ENCODE measurements at regions not wholly inside any gene's neighbourhood (a gene's known extent, or its start where the extent isn't known, plus 50 kb on each side); places are given as distances from the start of the nearest gene placed in this dataset.

DNA sequence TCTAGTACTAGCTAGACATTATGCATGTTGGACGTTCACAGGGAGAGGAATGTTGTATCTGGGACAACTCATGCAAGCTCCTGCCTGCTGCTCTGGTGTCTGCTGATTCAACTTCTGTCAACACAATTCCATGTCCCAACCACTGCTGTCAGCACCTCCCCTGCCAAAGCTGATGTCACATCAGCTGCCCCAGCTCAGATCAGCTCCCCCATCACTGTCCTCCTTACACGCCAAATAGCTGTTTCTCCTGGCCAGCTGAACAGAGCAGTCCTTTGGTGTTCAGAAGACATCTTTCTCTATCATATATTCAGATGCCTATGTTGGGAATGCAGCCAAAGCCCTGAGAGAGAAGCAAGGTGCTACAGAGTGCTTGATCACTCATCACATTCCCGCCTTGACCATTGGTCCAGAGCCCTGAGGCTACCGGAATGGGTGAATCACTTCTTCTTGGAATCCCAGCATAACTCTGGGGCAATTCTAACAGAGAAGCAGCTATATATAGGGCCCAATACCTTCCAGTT lies 223.3 kb downstream of the SEC61B start:
- DNase-seq: no peak

DNA sequence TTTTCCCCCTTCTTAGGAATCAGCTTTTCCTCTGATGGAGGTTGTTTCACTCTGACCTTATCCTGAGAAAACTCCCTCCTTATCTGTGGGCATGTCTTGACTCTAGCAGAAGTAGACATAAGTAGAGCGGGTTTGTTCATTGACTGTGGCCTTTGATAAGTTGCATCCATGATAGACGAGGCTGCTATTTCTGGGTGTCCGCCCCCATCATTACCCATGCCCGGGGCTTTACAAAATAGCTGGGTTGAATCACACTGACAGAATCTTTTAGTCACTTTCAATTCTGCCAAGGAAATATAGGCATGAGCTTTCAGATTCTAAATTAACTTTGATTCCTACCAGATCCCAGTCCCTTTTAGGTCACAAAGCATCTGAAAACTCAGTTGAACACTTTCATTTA lies 223.8 kb downstream of the SEC61B start:
- no peak for DNase-seq

DNA sequence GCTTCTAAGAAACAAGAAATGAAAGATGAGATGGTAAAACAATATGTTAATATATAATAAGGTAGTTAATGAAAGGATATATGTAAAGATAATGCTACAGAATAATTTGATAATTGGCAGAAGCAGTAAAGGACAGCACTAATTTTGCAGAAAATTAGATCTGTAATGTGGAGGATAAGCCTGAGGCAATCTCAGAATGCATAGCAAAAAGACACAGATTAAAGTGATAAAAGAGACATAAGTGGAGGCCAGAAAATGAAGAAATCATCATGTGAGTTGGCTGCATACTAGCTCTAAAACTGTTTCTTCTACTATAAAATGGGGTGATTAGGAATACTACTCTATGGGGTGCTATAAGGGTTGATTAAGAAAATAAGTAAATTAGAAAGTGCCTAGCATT lies 225.9 kb downstream of the SEC61B start:
- no peak for DNase-seq

DNA sequence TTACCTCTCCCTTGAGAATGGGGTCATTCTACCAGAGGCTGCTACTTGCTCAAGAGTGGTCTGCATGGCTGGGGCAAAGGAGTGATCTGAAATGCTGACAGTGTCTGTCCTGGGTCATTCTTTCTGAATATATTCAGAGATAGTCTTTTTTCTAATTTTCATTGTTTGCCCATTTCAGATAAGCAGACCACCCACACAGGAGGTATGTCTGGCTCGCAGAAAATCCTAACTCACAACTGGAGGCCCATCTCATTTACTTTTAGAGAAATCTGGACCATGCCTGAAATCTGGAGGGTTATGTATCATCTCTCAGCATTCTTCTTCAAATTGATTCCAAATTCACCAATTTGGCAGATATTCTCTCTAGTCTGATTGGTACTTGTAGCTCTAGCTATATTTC lies 227.6 kb downstream of the SEC61B start:
- no peak for DNase-seq

DNA sequence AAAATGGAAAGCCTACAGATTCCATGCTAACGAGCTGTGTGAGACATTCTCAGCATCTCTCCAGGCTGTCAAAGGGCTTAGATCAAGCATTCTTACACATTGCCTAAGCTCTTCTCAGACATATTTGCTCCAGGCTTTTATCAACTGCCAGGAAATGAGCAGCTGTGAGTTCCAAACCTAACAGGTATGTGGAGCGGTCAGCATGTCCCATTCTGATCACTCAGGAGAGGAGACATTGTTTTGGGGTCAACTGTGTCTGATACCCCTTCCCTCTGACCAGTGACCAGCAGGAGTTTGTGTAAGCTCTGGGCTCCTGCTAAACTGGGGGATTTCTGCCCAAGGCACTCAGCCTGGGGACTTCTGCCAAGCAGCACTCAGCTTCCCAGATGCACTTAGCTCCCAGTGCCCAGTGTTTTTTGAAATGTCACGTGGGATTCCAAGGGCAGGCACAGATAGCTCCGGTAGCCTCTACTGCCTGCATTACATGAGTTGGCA lies 229.1 kb downstream of the SEC61B start:
- DNase-seq: no peak

DNA sequence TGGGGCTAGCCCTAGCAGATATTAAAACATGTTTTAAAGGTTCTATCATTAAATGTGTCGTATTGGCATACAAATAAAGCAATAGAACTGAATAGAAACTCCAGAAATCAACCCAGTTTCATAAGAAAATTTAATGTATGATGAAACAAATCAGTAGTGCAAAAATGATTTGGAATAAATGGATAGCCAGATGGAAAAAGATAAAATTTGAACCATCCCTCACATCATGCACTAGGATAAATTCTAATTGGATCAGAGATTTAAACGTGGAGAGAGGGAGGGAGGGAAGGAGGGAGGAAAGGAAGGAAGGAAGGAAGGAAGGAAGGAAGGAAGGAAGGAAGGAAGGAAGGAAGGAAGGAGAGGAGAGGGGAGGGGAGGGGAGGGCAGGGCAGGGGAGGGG lies 235.3 kb downstream of the SEC61B start:
- no peak for DNase-seq

DNA sequence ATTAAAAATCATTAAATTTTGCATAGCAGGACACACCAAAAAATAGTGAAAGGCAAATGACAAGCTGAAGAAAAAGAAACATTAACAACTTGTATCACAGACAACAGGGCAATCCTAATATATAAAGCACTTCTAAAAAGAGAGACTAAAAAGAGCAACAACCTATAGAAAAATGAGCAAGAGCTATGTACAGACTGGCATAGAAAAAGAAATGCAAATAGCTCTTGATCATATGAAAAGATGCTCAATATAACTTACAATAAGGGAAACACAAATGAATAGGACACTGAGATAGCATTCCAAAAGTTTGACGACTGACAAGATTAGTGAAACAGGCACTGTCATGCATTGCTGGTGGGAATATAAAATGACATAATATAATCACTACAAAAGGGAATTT lies 235.9 kb downstream of the SEC61B start:
- DNase-seq: no peak

DNA sequence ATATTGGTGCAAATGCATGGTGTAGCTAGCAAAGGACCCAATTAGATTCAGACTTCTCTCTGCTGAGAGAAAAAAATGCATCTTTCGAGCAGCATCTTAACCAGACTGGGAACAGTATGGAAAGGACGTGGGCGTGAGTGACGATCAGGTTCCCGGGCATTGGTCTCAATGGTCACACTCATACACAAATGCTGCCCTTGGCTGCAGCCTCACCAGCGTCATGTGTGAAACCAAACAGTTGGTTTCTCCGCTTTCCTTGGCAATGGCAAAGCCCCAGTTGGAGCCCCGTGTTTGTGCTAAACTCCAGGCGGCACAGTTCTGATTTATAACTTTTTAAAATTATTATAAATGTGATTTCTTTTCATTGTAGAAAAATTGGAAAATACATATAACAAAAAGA lies 237.8 kb downstream of the SEC61B start:
- DNase-seq: no peak

DNA sequence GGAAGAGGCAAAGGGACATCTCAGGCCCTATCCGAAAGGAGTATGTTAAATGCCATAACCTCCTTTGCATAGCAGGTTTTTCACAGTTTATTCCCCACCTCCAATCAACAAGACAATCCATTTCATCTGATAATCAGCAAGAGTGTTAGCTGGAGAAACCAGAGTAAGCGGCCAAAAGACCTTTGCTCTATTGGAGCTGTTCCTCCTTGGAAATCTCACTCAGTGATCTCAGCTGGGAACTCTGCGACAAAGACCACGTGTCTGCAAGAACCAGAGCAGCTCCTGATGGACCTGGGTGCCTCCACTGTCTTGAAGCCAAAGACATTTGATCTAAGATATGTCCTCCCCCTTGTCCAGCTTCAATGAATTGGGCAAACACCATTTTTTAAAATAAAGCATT lies 241.0 kb downstream of the SEC61B start:
- no peak for DNase-seq

DNA sequence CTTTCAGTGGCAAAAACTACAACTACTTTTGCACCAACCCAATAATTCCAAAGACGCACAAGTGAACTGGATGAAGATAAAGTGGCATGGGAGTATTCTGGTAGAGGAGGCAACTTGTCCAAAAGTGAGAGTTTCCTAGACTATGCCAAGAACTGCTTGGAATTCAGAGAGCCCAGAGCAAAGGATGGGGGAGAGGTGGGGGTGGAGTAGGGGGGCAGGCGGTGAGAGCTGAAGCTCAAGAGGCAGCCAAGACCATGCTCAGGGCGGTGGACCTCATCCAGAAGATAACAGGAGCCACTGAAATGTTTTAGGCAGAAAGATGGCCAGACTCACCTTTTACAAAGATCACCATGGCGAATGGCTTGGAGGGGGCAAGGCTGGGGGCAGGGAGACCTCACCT lies 242.5 kb downstream of the SEC61B start:
- DNase-seq: no peak

DNA sequence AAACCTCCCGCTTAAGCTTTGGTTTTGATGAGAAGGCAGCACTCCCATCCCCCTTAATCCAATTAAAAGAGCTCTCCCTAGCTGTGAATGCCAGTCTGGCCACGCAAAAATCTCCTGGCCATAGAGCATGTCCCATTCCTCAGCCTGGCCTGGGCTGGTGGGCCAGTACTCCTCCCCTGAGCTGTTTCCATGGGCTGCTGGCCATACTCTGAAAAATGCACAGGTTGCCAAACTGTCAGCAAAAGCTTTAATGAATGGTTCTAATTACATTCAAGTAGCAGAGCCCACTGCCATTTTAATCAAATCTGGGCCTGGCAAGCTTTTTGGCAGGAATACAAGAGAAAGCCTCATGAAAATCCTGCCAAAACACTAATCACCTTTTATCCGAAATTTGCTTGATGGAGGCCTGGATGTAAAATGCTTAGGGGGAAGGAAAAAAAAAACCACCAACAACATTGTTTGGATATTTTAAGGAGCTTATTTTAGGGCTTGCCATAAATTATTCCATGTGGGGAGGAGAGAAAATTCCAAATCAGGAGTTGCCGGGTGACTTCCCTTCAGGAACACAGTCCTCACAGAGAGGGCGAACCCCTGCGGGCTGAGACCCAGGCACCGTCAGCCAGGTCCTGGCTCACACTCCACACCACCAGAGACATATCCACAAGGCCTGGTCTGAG lies 243.3 kb downstream of the SEC61B start:
- no peak for DNase-seq

DNA sequence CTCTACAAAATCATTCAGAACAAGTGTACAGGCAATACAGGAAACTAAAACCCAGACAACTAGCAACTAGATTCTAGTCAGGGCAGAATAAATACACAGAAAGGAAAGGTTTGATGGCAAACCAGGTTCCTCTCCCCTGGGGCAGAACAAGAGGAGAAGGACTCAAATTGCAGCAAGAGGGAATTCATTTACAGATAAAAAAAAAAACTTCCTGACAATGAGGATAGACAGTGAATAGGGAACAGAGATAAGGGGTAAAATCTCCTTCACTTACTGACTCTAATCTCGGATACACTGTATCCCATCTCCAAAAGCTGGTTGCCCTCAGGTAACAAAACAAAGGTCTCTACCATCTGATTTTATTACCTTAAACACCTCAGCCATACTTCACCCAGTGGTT lies 244.0 kb downstream of the SEC61B start:
- no peak for DNase-seq

DNA sequence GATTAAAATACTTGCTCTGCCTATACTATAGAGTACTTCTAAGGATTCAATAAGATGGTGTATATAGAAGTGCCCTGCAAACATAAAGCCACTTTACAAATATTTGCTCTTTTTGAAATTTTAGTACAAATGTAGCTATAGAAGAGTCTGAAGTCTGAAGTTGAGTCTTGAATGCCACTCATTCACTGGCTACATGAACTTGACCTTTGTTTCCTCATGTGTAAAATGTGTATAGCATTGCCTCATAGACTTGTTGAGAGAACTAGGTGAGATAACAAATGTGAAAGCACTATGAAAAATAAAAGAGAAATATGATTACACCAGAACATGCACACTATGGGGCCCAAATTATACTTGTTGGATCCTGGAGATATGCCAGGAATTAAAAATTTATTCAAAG lies 244.7 kb downstream of the SEC61B start:
- DNase-seq: no peak

DNA sequence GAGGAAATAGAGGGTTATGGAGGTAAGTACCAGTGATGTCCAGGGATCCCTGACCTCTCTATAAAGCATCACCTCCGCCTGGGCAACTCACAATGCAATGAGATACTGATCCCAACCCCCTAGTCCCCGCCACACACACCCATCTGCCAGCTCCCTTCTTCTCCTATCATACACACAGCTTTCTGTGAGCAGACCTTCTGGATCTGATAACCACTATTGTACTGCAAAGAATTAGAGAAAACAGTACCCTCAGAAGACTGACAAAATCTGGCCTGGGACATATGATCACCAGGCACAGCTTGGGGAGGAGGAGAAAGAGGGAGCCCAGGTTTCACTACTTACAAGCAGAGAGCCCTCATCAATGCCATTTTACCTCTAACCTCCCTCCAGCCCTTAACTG lies 249.0 kb downstream of the SEC61B start:
- DNase-seq: no peak

DNA sequence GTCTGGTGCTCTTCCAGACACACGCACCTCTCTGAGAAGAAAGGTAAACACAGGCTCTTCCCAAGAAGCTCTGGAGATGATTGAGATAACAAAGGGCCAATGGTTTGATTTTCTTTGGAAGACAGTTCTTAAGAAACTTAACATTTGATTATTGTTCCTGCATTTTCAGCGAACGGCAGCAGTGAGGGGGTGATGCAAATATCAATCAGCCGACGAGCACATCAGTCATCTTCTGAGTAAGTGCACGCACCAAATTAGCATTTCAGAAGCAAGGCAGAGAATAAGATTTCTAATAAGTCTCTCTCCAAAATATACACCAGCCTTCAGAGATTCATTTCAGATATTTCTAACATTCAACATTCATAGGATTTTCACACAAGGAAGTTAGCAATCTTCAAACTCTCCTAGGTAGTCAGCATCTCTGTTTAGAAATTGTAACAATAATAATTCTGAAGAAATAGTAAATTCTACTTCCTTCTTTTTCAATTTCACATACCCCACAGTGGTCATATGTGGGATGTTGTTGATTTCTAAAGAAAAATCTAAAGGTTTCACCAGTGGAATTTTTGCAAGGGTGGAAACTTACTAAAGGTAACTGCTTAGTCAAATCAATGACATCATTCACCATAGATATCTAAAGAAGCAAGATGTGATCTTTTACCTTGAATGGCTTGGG lies 250.3 kb downstream of the SEC61B start:
- no peak for DNase-seq

DNA sequence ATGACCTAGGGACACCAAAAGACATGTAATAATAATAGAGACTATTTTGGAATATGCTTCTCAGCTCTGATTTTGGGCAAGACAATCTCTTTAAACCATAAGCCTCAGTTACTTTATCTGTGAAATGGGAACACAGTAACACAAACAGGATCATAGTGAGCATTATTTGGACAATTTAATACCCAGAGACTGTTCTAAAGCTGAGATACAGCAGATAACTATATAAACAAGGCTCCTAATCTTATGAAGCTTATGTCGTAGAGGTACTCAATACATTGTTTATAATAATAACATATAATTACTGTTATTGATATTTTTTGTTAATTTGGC lies 250.8 kb downstream of the SEC61B start:
- DNase-seq: no peak

DNA sequence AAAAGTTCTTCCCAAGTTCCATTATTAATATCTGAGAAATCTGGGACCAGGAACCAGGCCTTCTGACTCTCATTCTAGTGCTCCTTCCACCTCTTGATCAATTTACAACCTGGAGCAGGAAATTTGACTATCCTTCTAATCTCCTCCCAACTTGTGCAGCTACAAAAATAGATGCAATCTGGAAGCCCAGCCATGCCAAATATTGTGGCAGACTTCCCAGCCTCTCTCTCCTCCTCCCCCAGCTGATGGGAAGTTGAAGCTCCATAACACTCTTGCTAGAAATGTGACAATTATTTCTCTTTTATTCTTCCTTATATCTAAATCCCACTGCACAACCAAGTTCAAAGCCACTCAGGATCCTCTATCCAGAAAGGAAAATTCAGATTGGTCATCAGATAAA lies 252.1 kb downstream of the SEC61B start:
- DNase-seq: no peak

DNA sequence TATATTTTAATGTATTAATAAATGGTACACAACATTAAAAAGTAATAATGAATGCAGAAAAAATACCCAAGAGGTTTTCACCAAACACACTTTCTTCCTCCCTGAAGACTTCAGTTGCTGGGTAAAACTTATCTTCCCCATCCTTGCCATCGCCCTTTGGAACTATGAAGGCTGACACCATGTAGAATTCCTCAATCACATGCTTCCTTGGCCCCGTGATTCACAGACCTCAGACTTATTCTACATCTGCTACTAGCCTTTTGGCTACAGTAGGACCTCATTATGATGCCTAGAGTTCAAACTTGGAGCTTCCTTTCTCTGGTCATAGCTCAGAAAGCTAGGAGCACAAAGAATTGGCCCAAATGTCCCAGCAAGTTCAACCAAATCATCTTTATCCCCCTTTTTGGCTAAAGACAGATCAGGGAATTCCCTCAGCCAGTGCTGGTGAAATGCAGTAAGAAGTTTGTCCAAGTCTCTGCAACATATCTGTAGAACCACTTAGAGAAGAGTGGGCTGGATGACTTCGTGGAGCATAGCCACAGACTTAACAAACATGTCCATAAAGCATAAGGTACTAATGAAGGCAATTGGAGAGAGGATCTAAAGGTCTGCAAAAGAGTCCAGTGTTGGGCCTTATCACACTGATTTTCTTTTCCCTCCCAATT lies 253.5 kb downstream of the SEC61B start:
- DNase-seq: no peak

DNA sequence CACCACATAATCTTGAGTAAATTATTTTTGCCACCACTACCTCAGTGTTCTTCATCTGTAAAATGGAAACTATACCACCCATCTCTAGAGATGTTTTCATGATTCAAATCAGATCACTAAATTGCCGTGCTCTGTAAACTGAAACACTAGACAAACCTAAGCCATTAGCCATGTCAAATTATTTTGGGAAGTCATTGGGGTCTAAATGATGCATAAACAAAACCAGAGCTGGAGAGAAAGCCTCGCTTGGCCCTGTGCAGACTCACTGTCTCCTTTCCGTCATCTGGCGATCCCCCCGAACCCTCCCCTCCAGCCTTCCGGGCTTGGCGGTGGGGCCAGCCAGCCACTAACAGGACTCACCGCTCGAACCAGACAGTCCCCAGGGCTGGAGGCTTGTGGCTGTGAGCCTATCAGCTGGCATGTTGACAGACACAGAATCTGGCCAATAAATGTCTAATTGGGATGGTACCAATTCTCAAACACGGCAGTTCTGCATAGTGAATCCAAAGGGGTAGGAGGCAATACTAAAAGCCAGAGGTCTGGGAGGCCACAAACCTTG lies 256.5 kb downstream of the SEC61B start:
- DNase-seq: no peak

DNA sequence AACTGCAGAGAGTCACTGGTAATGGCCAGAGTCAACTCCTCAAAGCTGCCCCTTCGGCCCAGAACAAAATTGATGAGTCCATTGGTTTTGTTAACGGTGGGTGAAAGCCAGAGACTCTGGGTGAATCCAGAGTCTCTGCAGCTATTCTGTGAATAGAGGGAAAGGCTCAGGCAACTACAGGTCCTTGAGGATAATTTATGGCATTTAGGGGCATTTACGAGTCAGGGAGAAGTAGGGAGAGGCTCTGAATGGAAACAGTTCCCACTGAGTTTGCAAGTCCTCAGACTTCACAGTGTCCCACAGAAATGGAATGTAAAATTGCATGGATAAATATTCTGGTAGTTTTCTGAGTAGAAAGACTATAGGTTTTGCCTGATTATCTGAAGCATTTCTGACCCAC lies 257.8 kb downstream of the SEC61B start:
- no peak for DNase-seq

DNA sequence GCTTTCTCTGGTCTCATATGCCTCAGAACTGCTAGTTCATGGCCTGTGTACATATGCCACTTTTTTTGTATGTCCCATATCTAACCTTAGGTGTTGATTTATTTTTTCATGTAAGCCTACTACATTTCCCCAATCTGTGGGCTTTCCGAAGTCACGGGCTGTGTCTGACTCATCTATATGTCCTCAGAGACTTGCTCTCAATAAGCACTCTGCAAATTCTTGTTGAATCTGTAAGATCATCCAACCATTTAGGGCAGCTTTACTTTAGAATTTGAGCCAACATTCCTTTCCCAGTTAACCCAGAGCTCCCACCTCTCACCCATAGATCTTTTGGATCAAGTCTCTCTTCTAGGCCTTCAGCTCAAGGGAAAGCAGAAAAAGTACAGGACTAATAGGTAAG lies 263.4 kb downstream of the SEC61B start:
- no peak for DNase-seq

DNA sequence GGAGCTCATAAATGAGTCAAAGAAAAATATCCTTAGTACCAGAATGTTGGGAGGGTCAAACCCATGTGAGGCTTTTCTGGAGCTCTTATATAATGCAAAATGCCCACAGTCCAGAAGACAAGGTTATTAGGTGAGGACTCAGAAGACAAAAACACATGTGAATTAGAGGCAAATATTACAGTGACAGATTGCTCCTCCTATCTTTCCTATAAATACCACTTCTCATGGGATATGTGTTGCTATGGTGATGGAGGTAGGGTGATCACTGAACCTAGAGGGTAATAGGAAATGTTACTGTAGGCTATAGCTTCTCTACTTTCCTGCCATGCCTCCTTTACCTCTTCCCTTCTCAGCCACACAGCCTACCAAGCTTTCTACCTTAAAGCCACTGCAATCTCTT lies 264.6 kb downstream of the SEC61B start:
- DNase-seq: no peak

DNA sequence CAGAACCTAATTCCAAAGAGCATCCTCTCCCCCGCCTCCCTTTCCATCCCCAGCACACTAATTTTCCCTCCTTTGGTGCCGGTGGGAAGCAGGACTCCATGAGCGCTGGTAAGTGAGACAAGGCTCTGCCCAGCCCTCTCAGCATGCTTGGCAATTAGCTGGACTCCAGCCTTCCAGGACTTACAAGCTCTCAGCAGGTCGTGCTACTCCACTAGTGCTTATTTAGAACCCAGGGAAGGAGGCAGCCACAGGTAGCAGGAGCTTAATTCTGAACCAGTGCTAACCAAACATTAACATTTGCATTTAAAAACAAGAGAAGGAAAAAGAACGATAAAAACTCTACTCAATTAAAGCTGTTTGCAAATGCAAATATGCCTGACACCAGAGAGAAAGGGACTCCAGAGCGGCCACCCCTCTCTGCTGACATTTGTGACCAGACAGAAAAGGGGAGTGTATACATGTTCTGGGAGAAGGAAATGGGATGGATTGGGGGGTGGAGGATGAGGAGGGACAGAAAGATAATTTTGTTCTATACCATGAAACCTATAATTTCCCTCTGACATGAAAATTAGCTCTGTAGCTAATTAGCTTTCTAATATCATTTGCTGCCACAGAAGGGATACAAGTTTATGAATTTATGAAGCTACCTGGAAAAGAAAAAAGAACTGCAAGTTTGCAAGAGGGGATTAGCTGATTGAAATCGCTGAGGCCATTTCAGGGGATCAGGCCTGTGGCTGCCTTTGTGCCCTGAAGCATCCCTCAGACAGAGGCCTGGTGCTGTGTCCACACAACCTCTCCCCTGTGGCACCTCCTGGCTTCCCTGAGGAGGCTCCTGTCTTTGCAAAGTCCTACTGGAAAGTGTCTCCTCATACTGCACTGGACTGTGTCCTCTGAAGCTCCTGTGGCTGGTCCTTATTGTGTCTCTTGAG lies 266.3 kb downstream of the SEC61B start:
- no peak for DNase-seq

All from SHP77 treated with DMSO at 0.1 percent for 48 hours (cell line).